ENCODE measurements at regions not wholly inside any gene's neighbourhood (a gene's known extent, or its start where the extent isn't known, plus 50 kb on each side); places are given as distances from the start of the nearest gene placed in this dataset.
A peak's percentile ranks its signal among the peaks of the same experiment; 100 is the strongest.

DNA sequence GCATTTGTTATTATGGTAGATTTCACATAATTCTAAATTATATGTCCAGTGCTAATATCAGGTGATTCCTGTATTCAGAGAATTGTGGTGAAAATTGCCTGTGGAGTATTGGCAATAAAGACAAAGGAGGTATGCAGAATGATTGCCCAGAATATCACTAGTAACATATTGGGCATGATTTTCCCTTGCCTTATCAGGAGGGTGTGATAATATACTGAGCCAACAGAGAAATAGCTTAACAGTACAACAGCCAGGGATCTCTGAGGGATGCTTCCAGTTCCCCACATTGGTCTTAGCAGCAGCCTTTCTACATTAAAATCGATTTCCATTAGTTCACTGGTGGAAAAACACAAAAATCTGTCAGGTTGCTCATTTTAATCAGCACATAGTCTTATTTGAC, 122.9 kb upstream of the COL3A1 start:
- no peak for DNase-seq (ENCODE audit: low spot score)

DNA sequence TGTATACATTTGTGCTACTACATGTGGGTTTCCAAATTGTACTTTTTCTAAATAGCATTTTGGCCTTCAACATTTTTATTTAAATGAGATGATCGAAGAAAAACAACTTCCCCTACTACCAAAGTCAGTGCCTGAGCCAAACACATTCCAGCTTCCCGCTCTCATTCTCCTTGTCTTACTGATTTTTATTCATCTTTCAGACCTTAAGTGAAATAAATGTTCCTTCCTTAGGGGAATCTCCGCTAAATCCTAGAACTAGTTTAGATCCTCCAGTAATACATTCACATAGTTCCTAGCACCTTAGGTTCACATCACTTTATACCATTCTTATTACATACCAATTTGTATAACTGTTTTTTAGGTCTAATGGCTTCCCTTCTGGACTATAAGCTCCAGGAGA, 122.3 kb upstream of the COL3A1 start:
- DNase-seq (ENCODE audit: low spot score): no peak

DNA sequence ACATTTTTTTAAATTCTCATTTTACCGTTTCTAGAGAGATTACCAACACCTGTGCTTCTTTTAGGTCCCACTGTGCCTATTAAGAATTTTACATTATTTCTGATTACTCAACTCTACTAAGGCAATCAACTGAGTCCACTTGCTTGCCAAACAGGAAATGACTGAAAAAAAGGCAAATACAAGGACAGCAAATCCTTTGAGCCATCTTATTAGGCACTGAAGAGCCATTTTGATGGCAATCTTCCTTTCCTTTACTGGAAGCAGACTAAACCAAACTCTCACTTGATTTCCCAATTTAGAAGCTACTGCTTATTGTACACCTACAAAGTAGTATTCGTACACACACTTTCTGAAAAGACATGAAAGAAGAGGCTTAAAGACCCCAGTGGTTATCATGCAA, 121.4 kb upstream of the COL3A1 start:
- no peak for DNase-seq (ENCODE audit: low spot score)

DNA sequence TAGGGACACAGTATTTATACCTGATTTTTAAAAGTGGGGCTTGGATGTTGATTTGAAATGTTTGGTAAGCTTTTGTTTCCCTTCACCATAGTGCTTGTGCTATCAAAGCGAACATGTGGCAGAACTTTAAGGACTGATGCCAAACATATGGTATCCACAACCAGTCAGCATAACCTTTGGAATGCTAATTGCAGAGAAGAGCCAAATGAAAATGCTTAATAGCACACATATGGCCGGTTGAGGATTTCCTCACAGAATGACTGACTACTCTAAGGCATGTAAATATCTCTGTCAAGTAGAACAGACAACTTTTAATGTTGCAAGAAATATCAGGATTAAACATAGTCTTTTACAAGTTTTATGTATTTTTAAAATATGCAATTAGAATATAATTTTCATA, 120.9 kb upstream of the COL3A1 start:
- no peak for DNase-seq (ENCODE audit: low spot score)

DNA sequence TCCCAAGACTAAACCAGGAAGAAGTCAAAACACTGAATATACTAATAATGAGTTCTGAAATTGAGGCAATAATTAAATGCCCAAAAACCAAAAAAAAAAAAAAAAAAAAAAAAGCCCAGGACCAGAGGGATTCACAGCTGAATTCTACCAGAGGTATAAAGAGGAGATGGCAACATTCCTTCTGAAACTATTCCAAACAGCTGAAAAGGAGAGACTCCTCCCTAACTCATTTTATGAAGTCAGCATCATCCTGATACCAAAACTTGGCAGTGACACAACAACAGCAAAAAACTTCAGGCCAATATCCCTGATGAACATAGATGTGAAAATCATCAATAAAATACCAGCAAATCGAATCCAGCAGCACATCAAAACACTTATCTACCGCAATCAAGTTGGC, 108.5 kb upstream of the COL3A1 start:
- DNase-seq (ENCODE audit: low spot score): no peak

DNA sequence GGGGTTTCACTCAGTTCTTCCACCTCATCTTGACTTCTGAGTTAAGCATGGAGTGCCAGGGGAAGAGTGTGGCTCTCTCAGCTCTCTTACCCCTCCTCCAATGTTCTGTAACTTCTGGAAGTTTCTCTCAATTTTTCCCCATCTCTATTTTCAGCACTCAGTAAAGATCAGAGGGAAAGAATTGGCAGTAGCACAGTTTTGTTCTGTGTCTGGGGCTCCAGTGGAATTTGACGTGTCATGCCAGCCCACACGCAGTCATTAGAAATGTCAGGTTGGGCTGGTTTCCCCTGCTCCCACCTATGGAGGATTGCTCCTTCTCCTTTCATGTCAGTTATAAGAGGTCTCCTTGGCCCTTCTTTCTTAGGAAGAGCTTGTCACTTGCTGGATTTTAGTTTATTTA, 104.6 kb upstream of the COL3A1 start:
- DNase-seq (ENCODE audit: low spot score): no peak

DNA sequence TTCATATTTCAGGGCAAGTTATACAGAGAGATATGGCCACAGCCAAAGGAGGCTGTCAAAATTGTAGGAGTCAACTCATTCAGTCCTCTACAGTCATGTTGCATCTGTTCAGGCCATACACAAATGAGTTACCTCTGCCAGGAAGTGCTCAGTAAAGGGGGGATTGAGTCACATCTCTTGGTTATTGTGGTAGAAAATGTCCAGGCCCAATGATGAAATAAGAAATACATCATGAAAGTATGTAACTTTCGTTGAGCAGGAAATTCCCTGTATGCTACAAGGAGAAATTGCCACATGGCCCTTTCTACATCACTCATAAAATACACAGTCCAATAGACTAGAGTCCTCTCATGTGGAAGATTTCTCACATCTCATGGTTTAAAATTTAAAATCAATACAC, 103.9 kb upstream of the COL3A1 start:
- no peak for DNase-seq (ENCODE audit: low spot score)

DNA sequence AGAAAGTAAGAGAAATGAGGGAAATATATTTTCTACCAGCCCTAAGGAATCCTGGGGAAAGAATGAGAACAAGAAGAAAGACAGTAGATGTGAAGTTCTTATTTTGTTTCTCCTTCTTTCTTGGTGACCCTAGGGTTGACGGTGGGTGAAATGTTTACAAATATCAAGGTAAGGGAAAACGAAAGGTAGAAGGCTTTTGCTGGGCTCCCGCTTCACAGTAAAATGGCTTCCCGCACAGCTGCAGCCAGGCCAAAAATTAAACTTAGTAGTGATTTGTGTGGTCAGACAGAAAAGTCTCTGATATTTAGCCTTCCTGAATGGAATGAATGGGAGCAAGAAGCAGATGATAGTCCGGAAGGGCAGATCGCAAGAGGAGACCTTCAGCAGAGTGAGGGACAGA, 99.1 kb upstream of the COL3A1 start:
- DNase-seq (ENCODE audit: low spot score): no peak

DNA sequence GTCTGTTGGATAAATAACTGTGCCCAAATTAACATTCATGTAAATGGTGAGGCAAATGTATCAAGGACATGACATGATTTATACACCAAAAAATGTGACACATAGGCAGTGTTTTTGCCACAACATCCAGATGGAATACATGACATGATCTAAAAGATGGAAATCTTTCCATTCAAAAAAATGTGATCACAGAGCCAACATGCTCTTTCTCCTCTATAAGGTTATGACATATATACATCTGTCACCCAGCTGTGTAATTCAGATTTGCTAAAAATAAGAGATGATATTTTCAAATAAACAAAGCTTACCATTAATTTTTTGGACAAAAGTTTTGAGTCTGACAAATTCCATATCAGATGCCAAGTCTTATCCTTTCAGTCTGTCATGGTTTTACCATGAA, 95.5 kb upstream of the COL3A1 start:
- no peak for DNase-seq (ENCODE audit: low spot score)

DNA sequence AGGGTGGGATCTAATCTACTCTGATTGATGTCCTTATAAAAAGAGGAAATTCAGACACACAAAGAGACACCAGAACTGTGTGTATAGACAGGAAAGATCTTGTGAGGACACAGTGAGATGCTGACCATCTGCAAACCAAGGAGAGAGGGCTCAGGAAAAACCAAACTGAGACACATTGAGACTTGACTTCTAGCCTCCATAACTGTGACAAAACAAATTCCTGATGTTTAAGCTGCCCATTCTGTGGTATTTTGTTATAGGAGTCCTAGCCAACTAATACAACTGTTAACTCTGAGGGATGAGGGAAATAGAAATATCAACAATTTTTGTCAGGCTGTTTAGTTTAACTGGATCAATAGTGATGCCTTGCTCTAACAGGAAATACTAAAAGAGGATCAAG, 93.4 kb upstream of the COL3A1 start:
- DNase-seq (ENCODE audit: low spot score): no peak

DNA sequence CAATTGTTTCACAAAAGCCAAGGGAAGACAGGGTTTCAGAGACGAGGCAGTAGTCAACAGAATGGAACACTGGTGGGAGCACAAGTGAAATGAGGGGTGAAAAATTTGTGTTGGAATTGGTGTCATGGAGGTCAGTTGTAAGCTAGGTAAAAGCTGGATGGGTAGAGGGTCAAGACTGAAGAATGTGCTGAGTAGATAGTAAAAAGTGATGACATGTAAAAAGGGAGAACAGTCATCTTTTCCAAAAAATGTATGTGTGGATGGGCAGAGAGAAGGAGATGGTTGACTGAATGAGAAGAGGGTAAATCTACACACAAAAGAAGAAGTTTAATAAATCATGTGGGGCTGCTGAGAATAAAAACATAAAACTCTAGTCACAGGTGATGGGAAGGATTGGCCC, 92.7 kb upstream of the COL3A1 start:
- DNase-seq (ENCODE audit: low spot score): no peak

DNA sequence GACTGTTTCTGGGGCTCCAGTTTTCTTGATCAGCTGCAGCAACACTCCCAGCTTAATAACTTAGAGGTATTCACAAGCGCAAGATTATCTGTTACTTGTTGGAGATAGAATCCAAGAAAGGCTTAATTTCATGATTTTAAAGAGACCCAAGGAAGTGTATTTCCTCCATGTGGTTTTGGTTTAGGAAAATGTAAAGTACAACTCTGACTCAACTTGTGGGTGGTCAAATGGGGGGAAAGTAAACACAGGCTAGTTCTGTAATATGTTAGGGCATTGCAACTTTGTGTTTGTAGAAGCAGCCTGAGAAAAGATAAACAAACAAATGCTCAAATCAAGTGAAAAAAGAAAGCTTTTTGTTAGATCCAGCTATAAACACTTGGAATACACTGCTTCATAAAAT, 90.1 kb upstream of the COL3A1 start:
- no peak for DNase-seq (ENCODE audit: low spot score)

DNA sequence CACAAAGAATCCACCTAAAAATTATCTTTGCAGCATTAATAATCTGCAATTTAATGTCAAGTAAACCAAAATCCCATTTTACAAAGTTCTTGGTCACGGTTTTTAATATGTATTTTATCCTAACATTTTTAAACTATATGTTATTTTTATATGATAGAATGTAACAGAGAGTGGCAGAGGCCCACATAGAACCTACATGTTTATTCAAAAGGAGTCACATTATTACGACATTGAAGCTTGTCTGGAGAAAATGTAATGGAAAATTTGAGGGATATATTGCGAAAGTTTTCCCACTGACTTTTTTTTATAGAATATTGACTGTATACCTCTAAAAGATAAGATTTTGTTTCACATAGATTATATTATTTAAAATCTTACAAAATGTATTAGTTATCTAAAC, 89.7 kb upstream of the COL3A1 start:
- DNase-seq (ENCODE audit: low spot score): no peak

DNA sequence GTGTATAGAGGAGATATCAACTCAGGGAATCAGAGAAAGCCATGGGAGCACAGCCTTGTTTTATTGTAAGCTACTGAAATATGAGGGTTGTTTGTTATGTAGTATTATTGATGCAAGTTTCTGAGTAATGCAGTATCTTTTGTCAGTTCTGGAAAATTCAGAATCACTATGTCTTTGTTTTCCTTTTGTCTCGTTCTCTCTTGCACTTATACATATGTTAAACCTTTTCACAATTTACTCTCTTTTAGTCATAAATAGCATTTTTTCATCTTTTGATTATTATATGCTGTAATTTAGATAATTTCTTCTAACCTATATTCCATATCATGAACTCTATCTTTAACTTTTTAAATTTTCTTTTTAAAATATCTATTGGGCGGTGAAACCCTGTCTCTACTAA, 85.0 kb upstream of the COL3A1 start:
- no peak for DNase-seq (ENCODE audit: low spot score)

DNA sequence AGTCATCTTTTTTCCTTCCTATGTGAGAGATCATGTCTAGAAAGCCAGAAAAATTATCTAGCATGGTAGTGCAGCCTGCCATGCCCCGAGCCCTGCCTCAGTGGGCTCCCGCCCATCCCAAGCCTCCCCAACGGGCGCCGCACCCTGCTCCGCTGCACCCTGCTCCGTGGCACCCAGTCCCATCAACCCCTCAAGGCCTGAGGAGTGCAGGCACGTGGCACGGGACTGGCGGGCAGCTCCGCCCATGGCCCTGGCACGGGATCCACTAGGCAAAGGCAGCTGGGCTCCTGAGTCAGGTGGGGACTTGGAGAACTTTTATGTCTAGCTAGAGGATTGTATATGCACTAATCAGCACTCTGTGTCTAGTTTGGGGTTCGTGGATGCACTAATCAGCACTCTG, 83.4 kb upstream of the COL3A1 start:
- DNase-seq (ENCODE audit: low spot score): no peak

DNA sequence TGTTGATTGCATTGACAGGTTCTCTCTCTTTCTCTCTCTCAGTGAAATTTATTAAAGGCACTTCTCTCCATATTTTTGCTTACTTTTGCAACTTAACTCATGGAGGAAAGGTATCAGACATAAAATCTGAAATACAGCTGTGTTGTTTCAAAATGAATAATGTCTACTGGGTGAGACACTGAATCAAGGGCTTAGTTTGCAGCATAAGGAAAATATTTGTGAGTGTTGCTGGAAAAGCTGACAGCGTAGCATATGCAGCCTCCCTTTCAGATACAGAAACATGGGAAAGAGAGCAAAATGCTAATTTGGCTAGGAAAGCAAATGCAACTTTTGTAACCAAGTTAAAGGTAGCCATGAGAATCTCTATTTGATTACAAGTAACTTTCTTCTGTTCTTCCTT, 81.5 kb upstream of the COL3A1 start:
- DNase-seq (ENCODE audit: low spot score): no peak

DNA sequence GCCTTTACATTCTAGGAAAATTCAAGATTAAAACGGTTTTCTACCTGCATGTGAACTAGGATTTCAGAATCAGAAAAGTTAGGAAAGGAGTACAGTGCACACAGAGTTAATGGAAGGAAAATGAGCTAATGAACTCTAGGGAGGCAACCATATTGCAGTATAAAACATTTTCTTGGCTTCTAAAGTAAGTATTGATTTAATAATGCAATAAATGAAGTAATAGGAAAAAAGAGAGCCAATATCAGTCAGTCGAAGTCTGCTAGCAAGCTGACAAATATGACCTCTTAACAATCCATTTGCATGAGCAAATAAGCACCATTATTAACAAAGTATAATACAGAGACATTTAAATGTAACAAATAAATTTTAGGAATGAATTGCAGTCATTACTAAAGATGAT, 80.2 kb upstream of the COL3A1 start:
- DNase-seq (ENCODE audit: low spot score): no peak

DNA sequence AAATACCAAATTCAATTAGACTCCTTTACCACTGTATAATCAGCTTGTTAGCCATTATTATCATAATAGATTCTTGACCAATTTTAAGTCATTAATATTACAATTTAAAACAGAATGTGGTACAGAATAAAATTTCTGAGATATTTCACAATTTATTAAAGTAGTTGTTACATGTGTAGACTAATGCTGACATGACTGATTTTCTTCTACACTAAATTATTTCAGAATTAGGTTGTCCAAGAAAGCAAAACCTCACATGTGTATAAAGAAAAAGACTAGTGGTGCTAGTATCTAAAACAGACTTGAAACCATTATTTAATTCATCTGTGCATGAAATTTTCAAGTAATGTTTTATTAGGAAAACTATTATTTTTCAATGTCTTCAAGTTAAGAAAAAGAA, 79.2 kb upstream of the COL3A1 start:
- no peak for DNase-seq (ENCODE audit: low spot score)

DNA sequence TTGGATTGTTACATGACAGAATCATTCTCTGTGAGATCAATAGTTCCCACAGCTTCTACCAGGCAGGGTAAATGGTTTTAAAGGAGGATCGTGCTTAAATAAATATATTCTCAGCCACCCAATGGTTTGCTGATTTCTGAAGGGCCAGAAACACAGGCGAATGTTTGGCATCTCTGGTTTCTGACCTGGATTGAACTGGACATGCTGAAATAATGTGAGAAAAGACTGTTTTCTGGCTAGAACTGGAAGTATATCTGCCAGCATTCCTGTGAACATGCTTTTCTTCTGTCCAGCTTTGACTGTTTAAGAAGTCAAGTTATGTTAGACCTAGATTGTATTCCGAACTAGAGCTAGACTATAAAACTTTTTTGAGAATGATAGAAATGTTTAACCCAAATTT, 77.1 kb upstream of the COL3A1 start:
- DNase-seq (ENCODE audit: low spot score): no peak

DNA sequence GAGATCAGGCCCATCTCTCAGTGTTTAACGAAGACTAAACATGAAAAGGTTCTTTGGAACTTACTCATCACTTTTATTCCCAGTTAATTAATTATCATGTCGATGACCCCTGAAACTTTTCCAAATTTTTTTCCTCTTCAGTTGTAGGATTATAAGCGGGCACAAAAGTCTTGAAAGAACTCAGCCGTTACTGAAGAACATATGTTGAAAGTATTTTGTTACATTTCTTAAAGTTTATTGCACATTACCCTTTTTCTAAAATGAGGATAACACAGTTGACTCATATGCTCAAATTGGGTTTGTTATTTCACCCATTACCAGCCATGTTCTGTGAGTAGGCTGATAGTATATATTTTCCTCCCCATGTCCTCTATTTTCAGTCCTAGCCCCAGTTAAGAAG, 75.9 kb upstream of the COL3A1 start:
- DNase-seq (ENCODE audit: low spot score): no peak

DNA sequence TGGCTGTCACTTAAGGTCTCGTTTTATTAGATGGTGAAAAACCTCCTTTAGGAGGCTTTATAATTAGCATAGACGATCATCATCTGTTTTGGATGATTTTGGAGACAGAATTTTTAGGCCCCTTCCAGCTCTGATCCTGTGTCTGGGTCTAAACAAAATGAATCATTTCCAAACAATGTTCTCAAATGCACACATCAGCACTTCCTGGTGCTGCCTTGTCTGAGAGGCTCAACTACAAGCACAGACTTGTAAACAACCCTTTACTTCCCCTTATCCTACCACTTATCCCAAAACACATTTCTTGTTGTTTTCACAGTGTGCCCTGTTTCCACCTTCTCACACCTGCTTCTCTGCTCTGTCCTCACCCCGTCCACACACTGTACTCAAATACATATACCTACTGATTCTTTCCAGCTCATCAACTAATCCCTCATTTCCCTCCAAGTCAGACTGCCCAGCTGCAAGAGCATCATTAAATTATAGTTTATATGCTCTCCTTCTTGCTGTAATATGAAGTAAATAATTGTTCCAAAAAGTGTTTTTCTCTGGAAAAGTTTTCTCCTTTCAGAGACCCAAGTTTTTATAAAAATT, 71.2 kb upstream of the COL3A1 start:
- DNase-seq (ENCODE audit: low spot score): peak; percentile 62

DNA sequence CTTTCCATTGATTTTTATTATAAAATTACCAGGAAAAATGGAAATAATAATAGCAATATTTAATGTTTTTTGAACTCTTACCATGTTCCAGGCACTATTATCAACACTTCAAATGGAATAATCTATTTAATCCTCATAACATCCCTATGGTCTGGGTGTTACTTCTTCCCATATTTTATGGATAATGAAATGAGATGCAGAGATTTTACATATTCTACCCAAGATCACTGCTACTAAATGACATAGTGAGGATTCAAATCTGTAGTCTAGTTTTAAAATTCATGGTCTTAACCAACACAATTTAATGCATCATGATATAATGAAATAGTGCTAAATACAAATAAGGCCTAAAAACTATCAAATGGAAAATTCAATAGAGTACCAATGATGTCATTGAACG, 70.4 kb upstream of the COL3A1 start:
- no peak for DNase-seq (ENCODE audit: low spot score)

DNA sequence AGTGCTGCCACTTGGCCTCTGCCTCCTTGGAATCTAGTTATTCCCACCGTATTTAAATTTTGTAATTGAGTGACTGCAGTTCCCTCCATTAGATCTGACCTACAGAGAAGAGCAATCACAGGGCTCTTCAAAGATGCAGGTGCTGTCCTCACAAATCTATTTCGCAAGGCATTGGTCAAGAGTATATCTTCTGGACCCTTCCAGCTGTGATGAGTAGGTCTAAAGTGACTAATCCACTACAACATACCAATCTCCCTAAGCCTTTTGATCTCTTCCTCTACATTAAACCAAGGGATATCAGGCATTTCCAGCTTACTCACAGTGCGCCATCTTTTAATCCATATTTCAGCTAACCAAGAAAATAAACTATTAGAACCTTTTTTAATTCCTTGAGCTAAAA, 65.1 kb upstream of the COL3A1 start:
- no peak for DNase-seq (ENCODE audit: low spot score)

DNA sequence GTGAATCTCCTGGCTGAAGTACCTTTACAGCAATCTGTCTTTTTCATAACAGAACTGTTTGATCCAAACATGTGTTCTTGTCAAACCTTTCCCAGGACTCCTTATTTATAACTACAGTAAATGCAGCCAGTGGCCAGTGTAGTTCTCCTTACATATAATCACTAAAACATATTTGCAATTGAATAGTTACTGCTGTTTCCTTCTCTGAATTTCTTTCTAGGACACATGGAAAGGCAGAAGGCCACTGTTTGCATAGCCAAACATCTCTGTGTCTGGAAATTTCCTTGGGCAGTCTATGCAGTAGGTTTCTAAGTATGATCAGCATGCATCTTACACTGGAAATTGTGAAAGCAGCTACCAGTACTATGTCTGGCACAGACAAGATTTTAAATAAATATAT, 57.4 kb upstream of the COL3A1 start:
- no peak for DNase-seq (ENCODE audit: low spot score)

DNA sequence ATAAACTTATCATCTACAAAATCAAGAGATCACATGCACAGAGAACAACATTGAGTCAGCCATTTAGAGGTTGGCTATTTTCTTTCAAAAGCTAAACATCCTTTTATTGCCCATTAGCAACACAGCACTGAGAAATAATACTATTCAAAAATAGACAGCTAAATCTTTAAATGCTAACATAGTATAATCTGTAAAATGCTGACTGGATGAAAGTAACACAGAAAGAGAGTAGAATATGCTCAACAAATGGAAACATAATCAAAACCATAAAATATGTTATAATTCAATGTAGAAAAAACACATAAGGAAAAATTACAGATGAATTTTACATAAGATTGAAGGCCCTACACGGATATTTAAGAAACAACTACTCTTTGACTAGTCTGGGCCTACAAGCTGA, 56.5 kb upstream of the COL3A1 start:
- no peak for DNase-seq (ENCODE audit: low spot score)
